ENCODE measurements at regions not wholly inside any gene's neighbourhood (a gene's known extent, or its start where the extent isn't known, plus 50 kb on each side); places are given as distances from the start of the nearest gene placed in this dataset.

GRCh38 chr5:166200532-166200931 is 2090.9 kb upstream of the WWC1 start:
- intact Hi-C loops (cut with micrococcal nuclease): no loop called here
- no peak for DNase-seq (ENCODE audit: unreplicated experiment)
- TF ChIP-seq CTCF (IDR thresholded peaks at IDR 0.05; ENCODE audit: unreplicated experiment): no peak
- Mint-ChIP-seq H3K9me3 (ENCODE audit: unreplicated experiment) (no peaks in the 10 kb centered on the region), H3K27me3 (ENCODE audit: insufficient read depth, unreplicated experiment) (no peaks in the 10 kb centered on the region), H3K27ac (ENCODE audit: low read depth, unreplicated experiment) (no peak overlapping the region), H3K4me1 (ENCODE audit: insufficient read depth, unreplicated experiment) (no peaks in the 10 kb centered on the region), H3K4me3 (ENCODE audit: unreplicated experiment) (no peak overlapping the region), H3K36me3 (ENCODE audit: insufficient read depth, unreplicated experiment) (no peaks in the 10 kb centered on the region)
- ChIA-PET CTCF (interaction anchor here (0.6 kb wide), 1 partner anchor 984 kb away, joined by 5 read pairs; no protein-coding TSS in a partner anchor), POLR2A (no interaction called here)
- BruUV-seq (replicated peaks): no TSS peak

GRCh38 chr5:166211640-166212039 is 2079.8 kb upstream of the WWC1 start:
- no peaks in the 10 kb centered on the region for H3K4me1 Mint-ChIP-seq (ENCODE audit: insufficient read depth, unreplicated experiment)

GRCh38 chr5:166236327-166236726 is 2055.1 kb upstream of the WWC1 start:
- Mint-ChIP-seq H3K4me3 (ENCODE audit: unreplicated experiment) (no peak overlapping the region), H3K27ac (ENCODE audit: low read depth, unreplicated experiment) (no peak overlapping the region), H3K4me1 (ENCODE audit: insufficient read depth, unreplicated experiment) (no peaks in the 10 kb centered on the region), H3K9me3 (ENCODE audit: unreplicated experiment) (peaks cover 11% of the 10 kb centered on the region), H3K27me3 (ENCODE audit: insufficient read depth, unreplicated experiment) (no peaks in the 10 kb centered on the region), H3K36me3 (ENCODE audit: insufficient read depth, unreplicated experiment) (no peaks in the 10 kb centered on the region)
- intact Hi-C loops (cut with micrococcal nuclease): no loop called here
- POLR2A ChIA-PET: no interaction called here
- no TSS peak for BruUV-seq (replicated peaks)
- CTCF ChIA-PET: no interaction called here
- no peak for DNase-seq (ENCODE audit: unreplicated experiment)
- TF ChIP-seq CTCF (IDR thresholded peaks at IDR 0.05; ENCODE audit: unreplicated experiment): no peak

More at GRCh38 chr5:166211640-166212039, 2079.8 kb upstream of the WWC1 start:
- Mint-ChIP-seq H3K36me3 (ENCODE audit: insufficient read depth, unreplicated experiment) (no peaks in the 10 kb centered on the region), H3K27ac (ENCODE audit: low read depth, unreplicated experiment) (no peak overlapping the region), H3K27me3 (ENCODE audit: insufficient read depth, unreplicated experiment) (no peaks in the 10 kb centered on the region), H3K9me3 (ENCODE audit: unreplicated experiment) (no peaks in the 10 kb centered on the region), H3K4me3 (ENCODE audit: unreplicated experiment) (no peak overlapping the region)
- intact Hi-C loops (cut with micrococcal nuclease): no loop called here
- BruUV-seq (replicated peaks): no TSS peak
- CTCF ChIA-PET: interaction anchor here (0.5 to 0.7 kb wide), 4 partner anchors 61 to 395 kb away, joined by 3 read pairs; no protein-coding TSS in a partner anchor
- no peak for DNase-seq (ENCODE audit: unreplicated experiment)
- POLR2A ChIA-PET: no interaction called here
- TF ChIP-seq CTCF (IDR thresholded peaks at IDR 0.05; ENCODE audit: unreplicated experiment): no peak

- no peak for DNase-seq (ENCODE audit: unreplicated experiment)
- H3K9me3 Mint-ChIP-seq (ENCODE audit: unreplicated experiment): peaks cover 13% of the 10 kb centered on the region
- H3K27me3 Mint-ChIP-seq (ENCODE audit: insufficient read depth, unreplicated experiment): no peaks in the 10 kb centered on the region
- CTCF ChIA-PET: interaction anchor here (0.7 kb wide), 1 partner anchor 609 kb away, joined by 3 read pairs; no protein-coding TSS in a partner anchor
- H3K36me3 Mint-ChIP-seq (ENCODE audit: insufficient read depth, unreplicated experiment): no peaks in the 10 kb centered on the region
- no peak overlapping the region for H3K4me3 Mint-ChIP-seq (ENCODE audit: unreplicated experiment)
- TF ChIP-seq CTCF (IDR thresholded peaks at IDR 0.05; ENCODE audit: unreplicated experiment): no peak
- no peak overlapping the region for H3K27ac Mint-ChIP-seq (ENCODE audit: low read depth, unreplicated experiment)
- intact Hi-C loops (cut with micrococcal nuclease): no loop called here
- BruUV-seq (replicated peaks): no TSS peak
- H3K4me1 Mint-ChIP-seq (ENCODE audit: insufficient read depth, unreplicated experiment): no peaks in the 10 kb centered on the region
- POLR2A ChIA-PET: no interaction called here
These were observed 2050.7 kb upstream of the WWC1 start for GRCh38 chr5:166240705-166241104.

Measured in MCF 10A (cell line).